ENCODE measurements at regions not wholly inside any gene's neighbourhood (a gene's known extent, or its start where the extent isn't known, plus 50 kb on each side); places are given as distances from the start of the nearest gene placed in this dataset.

DNA sequence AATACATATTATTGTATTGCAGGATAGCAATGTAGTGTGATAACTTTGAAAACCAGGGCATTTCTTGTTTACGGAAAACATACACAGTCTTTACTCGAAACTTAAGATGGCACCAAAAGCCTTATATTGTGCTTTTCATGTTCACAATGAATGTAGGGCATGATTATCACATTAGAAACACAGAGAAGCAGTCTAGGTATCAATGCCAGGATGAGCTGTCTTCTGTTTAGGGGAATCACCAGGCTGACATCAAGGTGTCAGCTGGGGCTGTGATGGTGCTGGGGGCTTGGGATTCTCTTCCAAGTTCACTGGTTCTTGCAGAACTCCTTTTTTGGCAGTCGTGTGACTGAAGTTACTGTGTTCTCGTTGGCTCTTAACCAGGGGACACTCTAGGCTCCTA, 1067.3 kb downstream of the FLRT2 start:
- Histone ChIP-seq H3K4me3 (replicated peaks in 1 of 3; ENCODE audit: insufficient read depth in 1 of 3, low read depth in 1 of 3, low read length in 3 of 3) (no peak overlapping the region), H3K9ac (replicated peaks; ENCODE audit: extremely low read depth, insufficient read depth, low read length) (no peak overlapping the region), H3K9me3 (replicated peaks; ENCODE audit: control insufficient read depth, insufficient read depth, low read length) (peaks cover 2% of the 10 kb centered on the region), H3K4me2 (ENCODE audit: insufficient read depth, low read length) (no peak overlapping the region), H3K4me1 (ENCODE audit: control insufficient read depth, extremely low read depth, insufficient read depth, low read length) (no peaks in the 10 kb centered on the region), H2AFZ (ENCODE audit: low read depth, low read length) (no peak overlapping the region), H3K79me2 (ENCODE audit: control insufficient read depth, insufficient read depth, low read length) (no peaks in the 10 kb centered on the region), H4K20me1 (replicated peaks; ENCODE audit: control insufficient read depth, extremely low read depth, insufficient read depth, low read length) (no peaks in the 10 kb centered on the region), H3K9me1 (replicated peaks; ENCODE audit: control insufficient read depth, extremely low read depth, insufficient read depth, low read length) (no peaks in the 10 kb centered on the region), H3K27me3 (ENCODE audit: control insufficient read depth in 2 of 2, insufficient read depth in 2 of 2, low read length in 2 of 2) (no peaks in the 10 kb centered on the region), H3K36me3 (ENCODE audit: control insufficient read depth in 2 of 2, extremely low read depth in 1 of 2, insufficient read depth in 2 of 2, low read length in 2 of 2) (no peaks in the 10 kb centered on the region), H3K27ac (ENCODE audit: insufficient read depth, low read depth, low read length) (no peak overlapping the region)
- intact Hi-C loops (cut with micrococcal nuclease): no loop called here
- no peak for FAIRE-seq
- DNase-seq (ENCODE audit: low read depth, low spot score): no peak
- dilution Hi-C loops (cut with MboI; ENCODE audit: extremely low pct_ligation_motif_present, low sequenced_read_pairs): no loop called here
- TF ChIP-seq, protein P1, sequence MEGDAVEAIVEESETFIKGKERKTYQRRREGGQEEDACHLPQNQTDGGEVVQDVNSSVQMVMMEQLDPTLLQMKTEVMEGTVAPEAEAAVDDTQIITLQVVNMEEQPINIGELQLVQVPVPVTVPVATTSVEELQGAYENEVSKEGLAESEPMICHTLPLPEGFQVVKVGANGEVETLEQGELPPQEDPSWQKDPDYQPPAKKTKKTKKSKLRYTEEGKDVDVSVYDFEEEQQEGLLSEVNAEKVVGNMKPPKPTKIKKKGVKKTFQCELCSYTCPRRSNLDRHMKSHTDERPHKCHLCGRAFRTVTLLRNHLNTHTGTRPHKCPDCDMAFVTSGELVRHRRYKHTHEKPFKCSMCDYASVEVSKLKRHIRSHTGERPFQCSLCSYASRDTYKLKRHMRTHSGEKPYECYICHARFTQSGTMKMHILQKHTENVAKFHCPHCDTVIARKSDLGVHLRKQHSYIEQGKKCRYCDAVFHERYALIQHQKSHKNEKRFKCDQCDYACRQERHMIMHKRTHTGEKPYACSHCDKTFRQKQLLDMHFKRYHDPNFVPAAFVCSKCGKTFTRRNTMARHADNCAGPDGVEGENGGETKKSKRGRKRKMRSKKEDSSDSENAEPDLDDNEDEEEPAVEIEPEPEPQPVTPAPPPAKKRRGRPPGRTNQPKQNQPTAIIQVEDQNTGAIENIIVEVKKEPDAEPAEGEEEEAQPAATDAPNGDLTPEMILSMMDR (IDR thresholded peaks at IDR 0.05; ENCODE audit: extremely low read depth in 1 of 2, insufficient read depth in 1 of 2, low read depth in 1 of 2, low read length in 2 of 2): no peak
- TF ChIP-seq EZH2 (IDR thresholded peaks at IDR 0.05; ENCODE audit: borderline replicate concordance, low read depth, low read length, severe bottlenecking) (no peak), POLR2A (IDR thresholded peaks at IDR 0.05; ENCODE audit: low read depth, low read length) (no peak), POLR2AphosphoS5 (IDR thresholded peaks at IDR 0.05; ENCODE audit: insufficient read depth, low read depth, low read length) (no peak)
- TF ChIP-seq, protein P2, sequence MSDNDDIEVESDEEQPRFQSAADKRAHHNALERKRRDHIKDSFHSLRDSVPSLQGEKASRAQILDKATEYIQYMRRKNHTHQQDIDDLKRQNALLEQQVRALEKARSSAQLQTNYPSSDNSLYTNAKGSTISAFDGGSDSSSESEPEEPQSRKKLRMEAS (IDR thresholded peaks at IDR 0.05; ENCODE audit: insufficient read depth, insufficient read length): no peak
- no TSS peak for BruUV-seq (replicated peaks)
- POLR2A ChIA-PET: no interaction called here
- CTCF ChIA-PET: no interaction called here

DNA sequence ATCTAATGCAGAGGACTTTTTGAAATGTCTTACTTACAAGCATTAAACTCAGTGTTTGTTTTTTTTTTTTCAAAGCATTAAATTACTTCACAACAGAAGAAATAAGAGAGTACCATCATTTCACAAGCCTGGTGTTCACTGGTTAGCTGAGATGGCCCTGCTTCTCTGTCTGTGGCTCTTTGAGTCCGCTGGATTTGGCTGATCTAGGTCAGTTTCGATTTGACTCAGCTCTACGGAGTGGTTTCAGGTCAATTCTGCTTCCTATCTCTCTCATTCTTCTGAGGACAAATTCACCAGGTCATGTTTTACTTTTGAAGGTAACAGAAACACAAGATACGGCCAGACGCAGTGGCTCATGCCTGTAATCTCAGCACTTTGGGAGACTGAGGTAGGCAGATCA, 1066.1 kb downstream of the FLRT2 start:
- intact Hi-C loops (cut with micrococcal nuclease): no loop called here
- H4K20me1 ChIP-seq (replicated peaks; ENCODE audit: control insufficient read depth, extremely low read depth, insufficient read depth, low read length): no peaks in the 10 kb centered on the region
- no peak overlapping the region for H3K4me3 ChIP-seq (replicated peaks in 1 of 3; ENCODE audit: insufficient read depth in 1 of 3, low read depth in 1 of 3, low read length in 3 of 3)
- H3K9me3 ChIP-seq (replicated peaks; ENCODE audit: control insufficient read depth, insufficient read depth, low read length): peaks cover 2% of the 10 kb centered on the region
- no peaks in the 10 kb centered on the region for H3K36me3 ChIP-seq (ENCODE audit: control insufficient read depth in 2 of 2, extremely low read depth in 1 of 2, insufficient read depth in 2 of 2, low read length in 2 of 2)
- dilution Hi-C loops (cut with MboI; ENCODE audit: extremely low pct_ligation_motif_present, low sequenced_read_pairs): no loop called here
- H3K9me1 ChIP-seq (replicated peaks; ENCODE audit: control insufficient read depth, extremely low read depth, insufficient read depth, low read length): no peaks in the 10 kb centered on the region
- H3K4me2 ChIP-seq (ENCODE audit: insufficient read depth, low read length): no peak overlapping the region
- H3K4me1 ChIP-seq (ENCODE audit: control insufficient read depth, extremely low read depth, insufficient read depth, low read length): no peaks in the 10 kb centered on the region
- no peaks in the 10 kb centered on the region for H3K27me3 ChIP-seq (ENCODE audit: control insufficient read depth in 2 of 2, insufficient read depth in 2 of 2, low read length in 2 of 2)
- no TSS peak for BruUV-seq (replicated peaks)
- DNase-seq (ENCODE audit: low read depth, low spot score) (no peak), FAIRE-seq (no peak)
- H3K79me2 ChIP-seq (ENCODE audit: control insufficient read depth, insufficient read depth, low read length): no peaks in the 10 kb centered on the region
- no peak overlapping the region for H3K9ac ChIP-seq (replicated peaks; ENCODE audit: extremely low read depth, insufficient read depth, low read length)
- no peak overlapping the region for H2AFZ ChIP-seq (ENCODE audit: low read depth, low read length)
- TF ChIP-seq EZH2 (IDR thresholded peaks at IDR 0.05; ENCODE audit: borderline replicate concordance, low read depth, low read length, severe bottlenecking) (no peak), GATA2 (IDR thresholded peaks at IDR 0.05; ENCODE audit: insufficient read depth, insufficient read length, low read depth, low read length) (no peak), POLR2AphosphoS5 (IDR thresholded peaks at IDR 0.05; ENCODE audit: insufficient read depth, low read depth, low read length) (no peak), MYC (IDR thresholded peaks at IDR 0.05; ENCODE audit: low read depth, low read length) (no peak), POLR2A (IDR thresholded peaks at IDR 0.05; ENCODE audit: low read depth, low read length) (no peak), JUN (IDR thresholded peaks at IDR 0.05; ENCODE audit: borderline replicate concordance, insufficient read depth, insufficient read length, low read depth) (no peak), FOS (IDR thresholded peaks at IDR 0.05; ENCODE audit: borderline replicate concordance, insufficient read depth, low read length) (no peak)
- TF ChIP-seq, protein P2 (IDR thresholded peaks at IDR 0.05; ENCODE audit: insufficient read depth, insufficient read length): no peak
- POLR2A ChIA-PET: no interaction called here
- H3K27ac ChIP-seq (ENCODE audit: insufficient read depth, low read depth, low read length): no peak overlapping the region
- CTCF ChIA-PET: no interaction called here
